Smooth muscle cell (in vitro differentiated cells): ENCODE measurements at regions not wholly inside any gene's neighbourhood (a gene's known extent, or its start where the extent isn't known, plus 50 kb on each side); places are given as distances from the start of the nearest gene placed in this dataset.
A peak's percentile ranks its signal among the peaks of the same experiment; 100 is the strongest.

ENCODE experiments used
- DNase-seq: peaks from one replicate; lab custom pipeline; 2025; ENCODE audit not compliant: unreplicated experiment; lab: John Stamatoyannopoulos, UW
- H2AFZ ChIP-seq: fragments of 200-600 bp; sonication (generic); 2 replicates; pipeline ENCODE4 v1.6.0; 2016; ENCODE audit warnings: antibody characterized with exemption, low read depth, mild to moderate bottlenecking
- H3F3A ChIP-seq: fragments of 200-600 bp; sonication (generic); 2 replicates; pipeline ENCODE4 v1.6.0; 2017; ENCODE audit warnings: antibody characterized with exemption, low read depth
- H3K27ac ChIP-seq: fragments of 200-600 bp; sonication (generic); 2 replicates; pipeline ENCODE4 v1.5.1; 2016; ENCODE audit warnings: low read depth, mild to moderate bottlenecking
- H3K27me3 ChIP-seq: fragments of 200-600 bp; sonication (generic); 2 replicates; pipeline ENCODE4 v1.6.1; 2016; ENCODE audit warnings: low read depth, mild to moderate bottlenecking
- H3K36me3 ChIP-seq: fragments of 200-600 bp; sonication (generic); 2 replicates; pipeline ENCODE4 v1.5.1; 2016; ENCODE audit warnings: low read depth
- H3K4me1 ChIP-seq: fragments of 200-600 bp; sonication (generic); 2 replicates; pipeline ENCODE4 v1.5.1; 2016; ENCODE audit warnings: low read depth
- H3K4me2 ChIP-seq: fragments of 200-600 bp; sonication (generic); 2 replicates; pipeline ENCODE4 v1.6.0; 2016; ENCODE audit warnings: mild to moderate bottlenecking
- H3K4me3 ChIP-seq: fragments of 200-600 bp; sonication (generic); 2 replicates; pipeline ENCODE4 v1.5.1; 2016; ENCODE audit warnings: mild to moderate bottlenecking
- H3K79me2 ChIP-seq: fragments of 200-600 bp; sonication (generic); 2 replicates; pipeline ENCODE4 v1.6.0; 2016; ENCODE audit warnings: low read depth, mild to moderate bottlenecking
- H3K9ac ChIP-seq: fragments of 200-600 bp; sonication (generic); 2 replicates; pipeline ENCODE4 v1.6.0; 2016; ENCODE audit warnings: low read depth
- H3K9me3 ChIP-seq: fragments of 200-600 bp; sonication (generic); replicated peaks from 2 replicates; pipeline ENCODE4 v1.5.1; 2016; ENCODE audit warnings: low read depth
- H4K20me1 ChIP-seq: fragments of 200-600 bp; sonication (generic); 2 replicates; pipeline ENCODE4 v1.6.0; 2016; ENCODE audit warnings: low read depth
- WGBS: methylation state at CpG from one replicate; pipeline ENCODE4 v1.1.7; 2016; ENCODE audit warnings: low lambda C conversion rate; 5-methylcytosine and 5-hydroxymethylcytosine counted together
- TF ChIP-seq, protein P1 (sequence below): fragments of 200-600 bp; sonication (generic); IDR thresholded peaks from 2 replicates; pipeline ENCODE4 v1.5.1; 2017; ENCODE audit warnings: borderline replicate concordance, mild to moderate bottlenecking, antibody characterized with exemption; ENCODE audit not compliant: insufficient read depth, poor library complexity, severe bottlenecking

- H3K4me3 ChIP-seq: no peak overlapping the region
- no peaks in the 10 kb centered on the region for H4K20me1 ChIP-seq
- no peaks in the 10 kb centered on the region for H3K79me2 ChIP-seq
- H3K4me1 ChIP-seq: no peaks in the 10 kb centered on the region
- DNase-seq: no peak
- H3K36me3 ChIP-seq: no peaks in the 10 kb centered on the region
- no peak overlapping the region for H3K4me2 ChIP-seq
- no peak overlapping the region for H2AFZ ChIP-seq
- TF ChIP-seq, protein P1, sequence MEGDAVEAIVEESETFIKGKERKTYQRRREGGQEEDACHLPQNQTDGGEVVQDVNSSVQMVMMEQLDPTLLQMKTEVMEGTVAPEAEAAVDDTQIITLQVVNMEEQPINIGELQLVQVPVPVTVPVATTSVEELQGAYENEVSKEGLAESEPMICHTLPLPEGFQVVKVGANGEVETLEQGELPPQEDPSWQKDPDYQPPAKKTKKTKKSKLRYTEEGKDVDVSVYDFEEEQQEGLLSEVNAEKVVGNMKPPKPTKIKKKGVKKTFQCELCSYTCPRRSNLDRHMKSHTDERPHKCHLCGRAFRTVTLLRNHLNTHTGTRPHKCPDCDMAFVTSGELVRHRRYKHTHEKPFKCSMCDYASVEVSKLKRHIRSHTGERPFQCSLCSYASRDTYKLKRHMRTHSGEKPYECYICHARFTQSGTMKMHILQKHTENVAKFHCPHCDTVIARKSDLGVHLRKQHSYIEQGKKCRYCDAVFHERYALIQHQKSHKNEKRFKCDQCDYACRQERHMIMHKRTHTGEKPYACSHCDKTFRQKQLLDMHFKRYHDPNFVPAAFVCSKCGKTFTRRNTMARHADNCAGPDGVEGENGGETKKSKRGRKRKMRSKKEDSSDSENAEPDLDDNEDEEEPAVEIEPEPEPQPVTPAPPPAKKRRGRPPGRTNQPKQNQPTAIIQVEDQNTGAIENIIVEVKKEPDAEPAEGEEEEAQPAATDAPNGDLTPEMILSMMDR: no peak
- H3F3A ChIP-seq: no peaks in the 10 kb centered on the region
- H3K27me3 ChIP-seq: peaks cover 4% of the 10 kb centered on the region
- no peak overlapping the region for H3K27ac ChIP-seq
- no peak overlapping the region for H3K9ac ChIP-seq
- H3K9me3 ChIP-seq: no peaks in the 10 kb centered on the region
Measured at GRCh38 chr12:89020121-89020480, 332.2 kb downstream of the DUSP6 start.

DNA sequence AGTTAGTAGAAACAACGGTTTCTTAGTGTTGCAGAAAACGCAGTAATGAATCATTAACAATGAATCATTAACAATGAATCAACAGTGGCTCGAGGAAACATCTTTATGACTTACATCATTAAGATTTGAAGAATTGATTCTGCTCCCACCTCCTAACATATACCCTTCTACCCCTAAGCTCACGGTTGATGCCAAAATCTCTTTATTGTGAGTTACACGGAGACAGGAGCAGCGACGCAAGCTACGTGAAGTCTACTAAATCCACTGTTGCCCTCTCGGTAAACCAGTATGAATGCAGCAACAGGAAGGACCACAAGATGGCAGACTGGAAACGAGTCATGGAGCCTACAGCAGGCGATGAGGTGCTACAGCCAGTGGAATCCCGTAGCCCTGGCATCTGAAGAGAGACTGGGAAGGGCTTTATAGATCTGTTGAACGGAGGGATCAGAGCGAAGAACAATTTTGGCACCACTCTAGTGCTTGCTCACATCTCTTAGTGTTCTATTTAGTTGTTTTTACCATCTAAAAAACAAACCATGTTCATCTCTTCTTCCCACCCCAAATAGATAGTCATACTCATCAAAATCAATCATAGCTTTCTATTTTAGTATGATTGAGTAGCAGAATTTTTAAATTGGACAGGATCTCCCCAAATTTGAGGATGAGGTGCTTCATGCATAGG is 332.7 kb downstream of the DUSP6 start:
- WGBS: 7% methylated on average over 14 of the region's 14 CpGs
- H3K36me3 ChIP-seq: no peaks in the 10 kb centered on the region
- peak overlapping the region; percentile 85 for H2AFZ ChIP-seq
- H3F3A ChIP-seq: no peaks in the 10 kb centered on the region
- no peaks in the 10 kb centered on the region for H3K79me2 ChIP-seq
- peak; percentile 4 for DNase-seq
- H3K4me3 ChIP-seq: peak overlapping the region; percentile 54
- H3K9me3 ChIP-seq: no peaks in the 10 kb centered on the region
- TF ChIP-seq, protein P1: peak; percentile 88
- no peaks in the 10 kb centered on the region for H4K20me1 ChIP-seq
- H3K27ac ChIP-seq: no peak overlapping the region
- H3K4me2 ChIP-seq: peak overlapping the region; percentile 87
- H3K9ac ChIP-seq: peak overlapping the region; percentile 42
- H3K27me3 ChIP-seq: peaks cover 4% of the 10 kb centered on the region
- no peaks in the 10 kb centered on the region for H3K4me1 ChIP-seq

- Histone ChIP-seq H3F3A (no peaks in the 10 kb centered on the region), H3K4me3 (peak overlapping the region; percentile 30), H2AFZ (peak overlapping the region; percentile 68), H3K27ac (no peak overlapping the region), H3K9me3 (no peaks in the 10 kb centered on the region), H3K79me2 (no peaks in the 10 kb centered on the region), H3K36me3 (no peaks in the 10 kb centered on the region), H4K20me1 (no peaks in the 10 kb centered on the region), H3K4me2 (peak overlapping the region; percentile 79), H3K27me3 (peaks cover 4% of the 10 kb centered on the region), H3K9ac (no peak overlapping the region), H3K4me1 (no peaks in the 10 kb centered on the region)
- TF ChIP-seq, protein P1: peak; percentile 75
- 23% methylated on average over 21 of the region's 21 CpGs for WGBS
- DNase-seq: no peak
Measured at GRCh38 chr12:89016970-89017778, 335.1 kb downstream of the DUSP6 start.
